GM23338 (cell line): ENCODE measurements at regions not wholly inside any gene's neighbourhood (a gene's known extent, or its start where the extent isn't known, plus 50 kb on each side); places are given as distances from the start of the nearest gene placed in this dataset.

Experiments used
- ATAC-seq: fragments of 200-7000 bp; cut with Tn5 transposase; 3 replicates; pipeline ENCODE4 v1.9.1; 2020
- DNase-seq: peaks from one replicate; pipeline ENCODE4 v3.0.0-alpha.2; 2015; ENCODE audit warnings: low spot score
- H2AFZ ChIP-seq: fragments of 200-600 bp; sonication (generic); 2 replicates; pipeline ENCODE4 v1.8.0; 2016; ENCODE audit warnings: antibody characterized with exemption, mild to moderate bottlenecking, moderate library complexity
- H3F3A ChIP-seq: fragments of 200-600 bp; sonication (generic); replicated peaks from 2 replicates; pipeline ENCODE4 v1.8.0; 2017; ENCODE audit warnings: antibody characterized with exemption, mixed run types, low read depth
- H3K27ac ChIP-seq: fragments of 200-600 bp; sonication (generic); 2 replicates; pipeline ENCODE4 v1.6.1; 2016; ENCODE audit warnings: low read depth
- H3K27me3 ChIP-seq: fragments of 200-600 bp; sonication (generic); 2 replicates; pipeline ENCODE4 v1.8.0; 2016; ENCODE audit warnings: mild to moderate bottlenecking, mixed run types, moderate library complexity; ENCODE audit not compliant: insufficient read depth
- H3K36me3 ChIP-seq: fragments of 200-600 bp; sonication (generic); 2 replicates; pipeline ENCODE4 v1.8.0; 2016; ENCODE audit warnings: mild to moderate bottlenecking; ENCODE audit not compliant: insufficient read depth
- H3K4me1 ChIP-seq: fragments of 200-600 bp; sonication (generic); 2 replicates; pipeline ENCODE4 v1.8.0; 2016; ENCODE audit warnings: mild to moderate bottlenecking, moderate library complexity; ENCODE audit not compliant: insufficient read depth
- H3K4me2 ChIP-seq: fragments of 200-600 bp; sonication (generic); 2 replicates; pipeline ENCODE4 v1.7.1; 2017; ENCODE audit warnings: mixed run types
- H3K4me3 ChIP-seq: fragments of 200-600 bp; sonication (generic); 2 replicates; pipeline ENCODE4 v1.6.1; 2016; ENCODE audit warnings: mixed run types
- H3K79me2 ChIP-seq: fragments of 200-600 bp; sonication (generic); replicated peaks from 2 replicates; pipeline ENCODE4 v1.8.0; 2017; ENCODE audit warnings: mild to moderate bottlenecking; ENCODE audit not compliant: insufficient read depth
- H3K9me2 ChIP-seq: fragments of 200-600 bp; sonication (generic); 2 replicates; pipeline ENCODE4 v1.8.0; 2017; ENCODE audit not compliant: insufficient read depth
- H4K20me1 ChIP-seq: fragments of 200-600 bp; sonication (generic); replicated peaks from 2 replicates; pipeline ENCODE4 v1.8.0; 2017; ENCODE audit warnings: mild to moderate bottlenecking; ENCODE audit not compliant: insufficient read depth
- H3K27ac Mint-ChIP-seq: 2 replicates; pipeline ENCODE4 v1.8.0; 2020; ENCODE audit warnings: inconsistent platforms, mild to moderate bottlenecking, moderate library complexity, mixed read lengths
- H3K27me3 Mint-ChIP-seq: 3 replicates; pipeline ENCODE4 v1.8.0; 2022; ENCODE audit warnings: low read depth, mild to moderate bottlenecking, moderate library complexity, mixed read lengths, inconsistent platforms; ENCODE audit not compliant: insufficient read depth, poor library complexity
- H3K36me3 Mint-ChIP-seq: 3 replicates; pipeline ENCODE4 v1.8.0; 2021; ENCODE audit warnings: low read depth, mild to moderate bottlenecking, inconsistent platforms, moderate library complexity, mixed read lengths
- H3K4me1 Mint-ChIP-seq: 3 replicates; pipeline ENCODE4 v1.8.0; 2020; ENCODE audit warnings: mild to moderate bottlenecking, inconsistent platforms, mixed read lengths
- H3K4me3 Mint-ChIP-seq: 3 replicates; pipeline ENCODE4 v1.8.0; 2021; ENCODE audit warnings: moderate library complexity, mild to moderate bottlenecking, inconsistent platforms, mixed read lengths
- H3K9me3 Mint-ChIP-seq: 3 replicates; pipeline ENCODE4 v1.8.0; 2020; ENCODE audit warnings: moderate library complexity, mild to moderate bottlenecking, inconsistent platforms, mixed read lengths
- CREB1 ChIP-seq: fragments of 250-450 bp; sonication (Bioruptor Pico); IDR thresholded peaks from 2 replicates; pipeline ENCODE4 v1.5.0; 2020; ENCODE audit warnings: low read depth, mild to moderate bottlenecking, moderate library complexity
- ETS1 ChIP-seq: IDR thresholded peaks from 2 replicates; pipeline ENCODE4 v1.6.1; 2016; ENCODE audit warnings: antibody characterized with exemption
- EZH2 ChIP-seq: fragments of 200-600 bp; sonication (generic); IDR thresholded peaks from one replicate; pipeline ENCODE4 v1.8.0; 2017; ENCODE audit warnings: antibody characterized with exemption, mild to moderate bottlenecking, low read depth; ENCODE audit not compliant: unreplicated experiment
- EZH2phosphoT487 ChIP-seq: fragments of 200-600 bp; sonication (generic); IDR thresholded peaks from one replicate; pipeline ENCODE4 v1.8.1; 2018; ENCODE audit warnings: antibody characterized with exemption; ENCODE audit not compliant: unreplicated experiment
- JUNB ChIP-seq: IDR thresholded peaks from one replicate; pipeline ENCODE4 v1.6.1; 2016; ENCODE audit warnings: antibody characterized with exemption; ENCODE audit not compliant: unreplicated experiment
- NANOG ChIP-seq: IDR thresholded peaks from 2 replicates; pipeline ENCODE4 v1.6.1; 2016; ENCODE audit warnings: antibody characterized with exemption, borderline replicate concordance
- POLR2AphosphoS5 ChIP-seq: IDR thresholded peaks from 2 replicates; pipeline ENCODE4 v1.6.1; 2016; ENCODE audit warnings: antibody characterized with exemption, low read depth
- STAT1 ChIP-seq: IDR thresholded peaks from one replicate; pipeline ENCODE4 v1.6.1; 2016; ENCODE audit warnings: antibody characterized with exemption; ENCODE audit not compliant: unreplicated experiment
- ZNF114 ChIP-seq: fragments of 250-450 bp; sonication (Bioruptor Pico); IDR thresholded peaks from 2 replicates; pipeline ENCODE4 v1.5.0; 2020; ENCODE audit warnings: mild to moderate bottlenecking, moderate library complexity
- ZNF331 ChIP-seq: fragments of 250-450 bp; sonication (Bioruptor Pico); IDR thresholded peaks from 2 replicates; pipeline ENCODE4 v1.5.0; 2020; ENCODE audit warnings: low read depth, mild to moderate bottlenecking, moderate library complexity
- TF ChIP-seq, protein P1 (sequence below), 2 experiments: fragments of 200-600 bp in 1 of 2; sonication (generic) in 1 of 2; conservative IDR thresholded peaks; 2 replicates each; pipeline versions ENCODE4 v1.5.1 to v1.6.1; 2016 to 2017; ENCODE audit warnings: antibody characterized with exemption in 2 of 2, low read depth in 2 of 2, mild to moderate bottlenecking in 2 of 2, moderate library complexity in 1 of 2
- TF ChIP-seq, protein P2 (sequence below): IDR thresholded peaks from one replicate; pipeline ENCODE4 v1.6.1; 2018; ENCODE audit warnings: antibody characterized with exemption; ENCODE audit not compliant: unreplicated experiment
- TF ChIP-seq, protein P3 (sequence below): fragments of 250-450 bp; sonication (Bioruptor Pico); IDR thresholded peaks from 2 replicates; pipeline ENCODE4 v1.5.0; 2020; ENCODE audit warnings: mild to moderate bottlenecking, moderate library complexity

DNA sequence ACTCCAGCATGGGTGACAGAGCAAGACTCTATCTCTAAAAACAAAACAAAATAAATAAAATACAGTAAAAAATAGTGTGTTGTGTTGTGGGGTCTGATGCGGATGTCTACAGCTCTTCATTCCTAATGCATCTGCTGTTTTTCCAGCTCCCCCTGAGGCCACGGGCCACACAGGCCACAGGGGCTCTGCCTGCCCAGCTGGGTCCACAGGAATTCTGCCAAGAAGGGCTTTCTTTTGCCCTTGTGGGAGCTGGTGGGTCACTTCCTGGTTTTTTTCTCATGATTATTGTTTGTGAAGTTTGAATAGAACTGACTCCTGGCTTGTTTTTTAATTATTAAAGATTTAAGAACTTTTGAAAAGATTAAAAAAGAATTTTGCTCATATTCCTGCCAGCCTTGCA is 67.4 kb upstream of the CLDN5 start:
- Mint-ChIP-seq H3K4me1 (no peaks in the 10 kb centered on the region; the same call in 2 of the 3 replicates), H3K4me3 (no peak overlapping the region), H3K27me3 (peaks cover 2% of the 10 kb centered on the region), H3K36me3 (no peaks in the 10 kb centered on the region), H3K27ac (no peak overlapping the region), H3K9me3 (no peaks in the 10 kb centered on the region)
- Histone ChIP-seq H4K20me1 (no peaks in the 10 kb centered on the region), H2AFZ (no peak overlapping the region), H3K79me2 (no peaks in the 10 kb centered on the region), H3K27ac (no peak overlapping the region), H3K4me3 (no peak overlapping the region), H3K27me3 (no peaks in the 10 kb centered on the region), H3F3A (no peaks in the 10 kb centered on the region), H3K4me1 (no peaks in the 10 kb centered on the region), H3K4me2 (no peak overlapping the region), H3K9me2 (no peaks in the 10 kb centered on the region), H3K36me3 (no peaks in the 10 kb centered on the region)
- no peak for DNase-seq
- no peak for ATAC-seq
- TF ChIP-seq NANOG (no peak), POLR2AphosphoS5 (no peak), EZH2phosphoT487 (no peak), EZH2 (no peak), ZNF331 (CRISPR knock-in tag) (no peak), ETS1 (no peak), ZNF114 (CRISPR knock-in tag) (no peak), STAT1 (no peak), CREB1 (no peak), JUNB (no peak)
- TF ChIP-seq, protein P1, sequence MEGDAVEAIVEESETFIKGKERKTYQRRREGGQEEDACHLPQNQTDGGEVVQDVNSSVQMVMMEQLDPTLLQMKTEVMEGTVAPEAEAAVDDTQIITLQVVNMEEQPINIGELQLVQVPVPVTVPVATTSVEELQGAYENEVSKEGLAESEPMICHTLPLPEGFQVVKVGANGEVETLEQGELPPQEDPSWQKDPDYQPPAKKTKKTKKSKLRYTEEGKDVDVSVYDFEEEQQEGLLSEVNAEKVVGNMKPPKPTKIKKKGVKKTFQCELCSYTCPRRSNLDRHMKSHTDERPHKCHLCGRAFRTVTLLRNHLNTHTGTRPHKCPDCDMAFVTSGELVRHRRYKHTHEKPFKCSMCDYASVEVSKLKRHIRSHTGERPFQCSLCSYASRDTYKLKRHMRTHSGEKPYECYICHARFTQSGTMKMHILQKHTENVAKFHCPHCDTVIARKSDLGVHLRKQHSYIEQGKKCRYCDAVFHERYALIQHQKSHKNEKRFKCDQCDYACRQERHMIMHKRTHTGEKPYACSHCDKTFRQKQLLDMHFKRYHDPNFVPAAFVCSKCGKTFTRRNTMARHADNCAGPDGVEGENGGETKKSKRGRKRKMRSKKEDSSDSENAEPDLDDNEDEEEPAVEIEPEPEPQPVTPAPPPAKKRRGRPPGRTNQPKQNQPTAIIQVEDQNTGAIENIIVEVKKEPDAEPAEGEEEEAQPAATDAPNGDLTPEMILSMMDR (conservative IDR thresholded peaks at IDR 0.05; ENCODE audit: low read depth in 2 of 2) = no peak
- TF ChIP-seq, protein P2, sequence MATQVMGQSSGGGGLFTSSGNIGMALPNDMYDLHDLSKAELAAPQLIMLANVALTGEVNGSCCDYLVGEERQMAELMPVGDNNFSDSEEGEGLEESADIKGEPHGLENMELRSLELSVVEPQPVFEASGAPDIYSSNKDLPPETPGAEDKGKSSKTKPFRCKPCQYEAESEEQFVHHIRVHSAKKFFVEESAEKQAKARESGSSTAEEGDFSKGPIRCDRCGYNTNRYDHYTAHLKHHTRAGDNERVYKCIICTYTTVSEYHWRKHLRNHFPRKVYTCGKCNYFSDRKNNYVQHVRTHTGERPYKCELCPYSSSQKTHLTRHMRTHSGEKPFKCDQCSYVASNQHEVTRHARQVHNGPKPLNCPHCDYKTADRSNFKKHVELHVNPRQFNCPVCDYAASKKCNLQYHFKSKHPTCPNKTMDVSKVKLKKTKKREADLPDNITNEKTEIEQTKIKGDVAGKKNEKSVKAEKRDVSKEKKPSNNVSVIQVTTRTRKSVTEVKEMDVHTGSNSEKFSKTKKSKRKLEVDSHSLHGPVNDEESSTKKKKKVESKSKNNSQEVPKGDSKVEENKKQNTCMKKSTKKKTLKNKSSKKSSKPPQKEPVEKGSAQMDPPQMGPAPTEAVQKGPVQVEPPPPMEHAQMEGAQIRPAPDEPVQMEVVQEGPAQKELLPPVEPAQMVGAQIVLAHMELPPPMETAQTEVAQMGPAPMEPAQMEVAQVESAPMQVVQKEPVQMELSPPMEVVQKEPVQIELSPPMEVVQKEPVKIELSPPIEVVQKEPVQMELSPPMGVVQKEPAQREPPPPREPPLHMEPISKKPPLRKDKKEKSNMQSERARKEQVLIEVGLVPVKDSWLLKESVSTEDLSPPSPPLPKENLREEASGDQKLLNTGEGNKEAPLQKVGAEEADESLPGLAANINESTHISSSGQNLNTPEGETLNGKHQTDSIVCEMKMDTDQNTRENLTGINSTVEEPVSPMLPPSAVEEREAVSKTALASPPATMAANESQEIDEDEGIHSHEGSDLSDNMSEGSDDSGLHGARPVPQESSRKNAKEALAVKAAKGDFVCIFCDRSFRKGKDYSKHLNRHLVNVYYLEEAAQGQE = no peak
- TF ChIP-seq, protein P3, sequence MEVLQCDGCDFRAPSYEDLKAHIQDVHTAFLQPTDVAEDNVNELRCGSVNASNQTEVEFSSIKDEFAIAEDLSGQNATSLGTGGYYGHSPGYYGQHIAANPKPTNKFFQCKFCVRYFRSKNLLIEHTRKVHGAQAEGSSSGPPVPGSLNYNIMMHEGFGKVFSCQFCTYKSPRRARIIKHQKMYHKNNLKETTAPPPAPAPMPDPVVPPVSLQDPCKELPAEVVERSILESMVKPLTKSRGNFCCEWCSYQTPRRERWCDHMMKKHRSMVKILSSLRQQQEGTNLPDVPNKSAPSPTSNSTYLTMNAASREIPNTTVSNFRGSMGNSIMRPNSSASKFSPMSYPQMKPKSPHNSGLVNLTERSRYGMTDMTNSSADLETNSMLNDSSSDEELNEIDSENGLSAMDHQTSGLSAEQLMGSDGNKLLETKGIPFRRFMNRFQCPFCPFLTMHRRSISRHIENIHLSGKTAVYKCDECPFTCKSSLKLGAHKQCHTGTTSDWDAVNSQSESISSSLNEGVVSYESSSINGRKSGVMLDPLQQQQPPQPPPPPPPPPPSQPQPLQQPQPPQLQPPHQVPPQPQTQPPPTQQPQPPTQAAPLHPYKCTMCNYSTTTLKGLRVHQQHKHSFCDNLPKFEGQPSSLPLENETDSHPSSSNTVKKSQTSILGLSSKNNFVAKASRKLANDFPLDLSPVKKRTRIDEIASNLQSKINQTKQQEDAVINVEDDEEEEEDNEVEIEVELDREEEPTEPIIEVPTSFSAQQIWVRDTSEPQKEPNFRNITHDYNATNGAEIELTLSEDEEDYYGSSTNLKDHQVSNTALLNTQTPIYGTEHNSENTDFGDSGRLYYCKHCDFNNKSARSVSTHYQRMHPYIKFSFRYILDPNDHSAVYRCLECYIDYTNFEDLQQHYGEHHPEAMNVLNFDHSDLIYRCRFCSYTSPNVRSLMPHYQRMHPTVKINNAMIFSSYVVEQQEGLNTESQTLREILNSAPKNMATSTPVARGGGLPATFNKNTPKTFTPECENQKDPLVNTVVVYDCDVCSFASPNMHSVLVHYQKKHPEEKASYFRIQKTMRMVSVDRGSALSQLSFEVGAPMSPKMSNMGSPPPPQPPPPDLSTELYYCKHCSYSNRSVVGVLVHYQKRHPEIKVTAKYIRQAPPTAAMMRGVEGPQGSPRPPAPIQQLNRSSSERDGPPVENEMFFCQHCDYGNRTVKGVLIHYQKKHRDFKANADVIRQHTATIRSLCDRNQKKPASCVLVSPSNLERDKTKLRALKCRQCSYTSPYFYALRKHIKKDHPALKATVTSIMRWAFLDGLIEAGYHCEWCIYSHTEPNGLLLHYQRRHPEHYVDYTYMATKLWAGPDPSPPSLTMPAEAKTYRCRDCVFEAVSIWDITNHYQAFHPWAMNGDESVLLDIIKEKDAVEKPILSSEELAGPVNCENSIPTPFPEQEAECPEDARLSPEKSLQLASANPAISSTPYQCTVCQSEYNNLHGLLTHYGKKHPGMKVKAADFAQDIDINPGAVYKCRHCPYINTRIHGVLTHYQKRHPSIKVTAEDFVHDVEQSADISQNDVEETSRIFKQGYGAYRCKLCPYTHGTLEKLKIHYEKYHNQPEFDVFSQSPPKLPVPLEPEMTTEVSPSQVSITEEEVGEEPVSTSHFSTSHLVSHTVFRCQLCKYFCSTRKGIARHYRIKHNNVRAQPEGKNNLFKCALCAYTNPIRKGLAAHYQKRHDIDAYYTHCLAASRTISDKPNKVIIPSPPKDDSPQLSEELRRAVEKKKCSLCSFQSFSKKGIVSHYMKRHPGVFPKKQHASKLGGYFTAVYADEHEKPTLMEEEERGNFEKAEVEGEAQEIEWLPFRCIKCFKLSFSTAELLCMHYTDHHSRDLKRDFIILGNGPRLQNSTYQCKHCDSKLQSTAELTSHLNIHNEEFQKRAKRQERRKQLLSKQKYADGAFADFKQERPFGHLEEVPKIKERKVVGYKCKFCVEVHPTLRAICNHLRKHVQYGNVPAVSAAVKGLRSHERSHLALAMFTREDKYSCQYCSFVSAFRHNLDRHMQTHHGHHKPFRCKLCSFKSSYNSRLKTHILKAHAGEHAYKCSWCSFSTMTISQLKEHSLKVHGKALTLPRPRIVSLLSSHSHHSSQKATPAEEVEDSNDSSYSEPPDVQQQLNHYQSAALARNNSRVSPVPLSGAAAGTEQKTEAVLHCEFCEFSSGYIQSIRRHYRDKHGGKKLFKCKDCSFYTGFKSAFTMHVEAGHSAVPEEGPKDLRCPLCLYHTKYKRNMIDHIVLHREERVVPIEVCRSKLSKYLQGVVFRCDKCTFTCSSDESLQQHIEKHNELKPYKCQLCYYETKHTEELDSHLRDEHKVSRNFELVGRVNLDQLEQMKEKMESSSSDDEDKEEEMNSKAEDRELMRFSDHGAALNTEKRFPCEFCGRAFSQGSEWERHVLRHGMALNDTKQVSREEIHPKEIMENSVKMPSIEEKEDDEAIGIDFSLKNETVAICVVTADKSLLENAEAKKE (CRISPR knock-in tag) = no peak
